K562 (cell line): ENCODE measurements at regions not wholly inside any gene's neighbourhood (a gene's known extent, or its start where the extent isn't known, plus 50 kb on each side); places are given as distances from the start of the nearest gene placed in this dataset.

Experiments used
- ATAC-seq: fragments of 200-7000 bp; cut with Tn5 transposase; 3 replicates; pipeline ENCODE4 v1.9.1; 2020; ENCODE audit warnings: moderate library complexity
- BruUV-seq: library from RNA; stranded (reverse); fragments of 400-500 nt; replicated peaks from 2 replicates; lab custom pipeline; 2021; lab: Mats Ljungman, UMichigan
- CTCF ChIA-PET: fragments of 300-600 bp; formaldehyde crosslinking; extraction: SDS; loops from one replicate; lab custom pipeline; 2021; ENCODE audit warnings: low intra/inter-chr PET ratio; lab: Yijun Ruan, JAX
- POLR2A ChIA-PET: fragments of 300-600, 350-650 bp; sonication (Branson Sonifier 250); formaldehyde crosslinking; extraction: SDS; loops from one replicate; lab custom pipeline; 2021; ENCODE audit warnings: antibody characterized with exemption, inconsistent platforms; lab: Yijun Ruan, JAX
- DNase-seq, 4 experiments: peaks; one replicate each; pipeline versions ENCODE4 v3.0.0 to v3.0.0-alpha.2; 2011 to 2018; ENCODE audit warnings: low spot score in 3 of 4, mixed read lengths in 3 of 4; ENCODE audit errors: extremely low read depth in 1 of 4
- FAIRE-seq: peaks from 2 replicates; lab custom pipeline; 2011; peaks lifted over from hg19 to GRCh38; lab: Jason Lieb, UNC
- H2AFZ ChIP-seq: 2 replicates; pipeline ENCODE4 v1.6.0; 2011; ENCODE audit warnings: low read depth, low read length, control low read depth, inconsistent platforms
- H3K27ac ChIP-seq: fragments of 200-600 bp; 3 replicates; pipeline ENCODE4 v1.8.0; 2011; ENCODE audit warnings: low read depth, mild to moderate bottlenecking, control low read depth, inconsistent platforms, low read length, moderate library complexity, mixed read lengths; ENCODE audit errors: extremely low read depth
- H3K27me3 ChIP-seq, 2 experiments: fragments of 300-600 bp in 1 of 2; 2 replicates in 1 of 2; 3 replicates in 1 of 2; pipeline versions ENCODE4 v1.6.0 to v1.8.0; 2011; ENCODE audit warnings: inconsistent platforms in 2 of 2, low read length in 2 of 2, mild to moderate bottlenecking in 1 of 2, mixed read lengths in 1 of 2, moderate library complexity in 1 of 2; ENCODE audit not compliant: control insufficient read depth in 2 of 2, insufficient read depth in 2 of 2
- H3K36me3 ChIP-seq: fragments of 300-600 bp; 3 replicates; pipeline ENCODE4 v1.8.0; 2011; ENCODE audit warnings: mild to moderate bottlenecking, low read length, inconsistent platforms; ENCODE audit not compliant: control insufficient read depth, insufficient read depth
- H3K4me1 ChIP-seq, 2 experiments: fragments of 200-600 bp in 1 of 2; replicated peaks in 1 of 2; 2 replicates in 1 of 2; 3 replicates in 1 of 2; pipeline versions ENCODE4 v1.5.1 to v1.8.0; 2011; ENCODE audit warnings: inconsistent platforms in 2 of 2, low read length in 2 of 2, mild to moderate bottlenecking in 1 of 2, mixed read lengths in 1 of 2, moderate library complexity in 1 of 2; ENCODE audit not compliant: control insufficient read depth in 2 of 2, insufficient read depth in 2 of 2
- H3K4me2 ChIP-seq: 2 replicates; pipeline ENCODE4 v1.6.1; 2011; ENCODE audit warnings: low read length, control low read depth, inconsistent platforms, mixed read lengths; ENCODE audit not compliant: insufficient read depth
- H3K4me3 ChIP-seq: fragments of 200-600 bp; sonication (generic), shearing (Covaris generic); 2 replicates; pipeline ENCODE4 v1.5.1; 2016; ENCODE audit warnings: control low read depth, inconsistent platforms
- H3K79me2 ChIP-seq: fragments of 200-600 bp; 3 replicates; pipeline ENCODE4 v1.8.0; 2011; ENCODE audit warnings: low read length, inconsistent platforms; ENCODE audit not compliant: control insufficient read depth, insufficient read depth
- H3K9ac ChIP-seq, 2 experiments: 2 replicates each; pipeline versions ENCODE4 v1.6.0 to v1.6.1; 2011; ENCODE audit warnings: low read depth in 2 of 2, low read length in 2 of 2, control low read depth in 1 of 2, inconsistent platforms in 1 of 2, mild to moderate bottlenecking in 1 of 2, mixed read lengths in 1 of 2; ENCODE audit not compliant: insufficient read depth in 1 of 2
- H3K9me1 ChIP-seq: one replicate; pipeline ENCODE4 v1.6.0; 2011; ENCODE audit warnings: inconsistent platforms, mild to moderate bottlenecking, low read length, moderate library complexity; ENCODE audit not compliant: control insufficient read depth, insufficient read depth
- H3K9me3 ChIP-seq: replicated peaks from 2 replicates; pipeline ENCODE4 v1.5.1; 2011; ENCODE audit warnings: low read depth, low read length, inconsistent platforms; ENCODE audit not compliant: control insufficient read depth, insufficient read depth
- H4K20me1 ChIP-seq: replicated peaks from 2 replicates; pipeline ENCODE4 v1.6.1; 2011; ENCODE audit warnings: low read length, inconsistent platforms, mixed read lengths; ENCODE audit not compliant: control insufficient read depth, insufficient read depth
- CHD1 ChIP-seq: fragments of 200-600 bp; sonication (generic); IDR thresholded peaks from one replicate; pipeline ENCODE4 v1.6.1; 2012; ENCODE audit warnings: mild to moderate bottlenecking, moderate library complexity, low read length, inconsistent platforms
- FOSL1 ChIP-seq: fragments of 200-800 bp; sonication (Bioruptor generic); conservative IDR thresholded peaks from 2 replicates; pipeline ENCODE4 v1.6.1; 2016; ENCODE audit warnings: missing genetic modification characterization, missing compliant biosample characterization
- HSF4 ChIP-seq: fragments of 250-450 bp; sonication (Bioruptor Pico); IDR thresholded peaks from 2 replicates; pipeline ENCODE4 v2.1.2; 2022; ENCODE audit warnings: mild to moderate bottlenecking, moderate library complexity, borderline replicate concordance
- MTA3 ChIP-seq: fragments of 450-650 bp; formaldehyde crosslinking; IDR thresholded peaks from 2 replicates; pipeline ENCODE4 v1.6.1; 2017; ENCODE audit warnings: mild to moderate bottlenecking, borderline replicate concordance
- POLR2A ChIP-seq: fragments of 450-650 bp; conservative IDR thresholded peaks from 2 replicates; pipeline ENCODE4 v1.6.1; 2016
- PTBP1 ChIP-seq: fragments of 200-400 bp; formaldehyde crosslinking; IDR thresholded peaks from 2 replicates; pipeline ENCODE4 v1.6.1; 2017; ENCODE audit warnings: low read depth, low read length
- SIX5 ChIP-seq, 2 experiments: IDR thresholded peaks; 2 replicates each; pipeline ENCODE4 v1.6.1; 2011; ENCODE audit warnings: low read length in 2 of 2, borderline replicate concordance in 1 of 2, low read depth in 1 of 2, mild to moderate bottlenecking in 1 of 2, moderate library complexity in 1 of 2; ENCODE audit not compliant: insufficient read depth in 1 of 2
- TEAD4 ChIP-seq, 2 experiments: sonication (generic) in 1 of 2; formaldehyde crosslinking in 1 of 2; IDR thresholded peaks; 2 replicates each; pipeline versions ENCODE4 v1.6.1 to v1.8.0; 2012 to 2022; ENCODE audit warnings: borderline replicate concordance in 1 of 2, inconsistent platforms in 1 of 2, low read length in 1 of 2, mild to moderate bottlenecking in 1 of 2, missing genetic modification reagents in 1 of 2
- YBX1 ChIP-seq: fragments of 450-650 bp; IDR thresholded peaks from 2 replicates; pipeline ENCODE4 v1.7.1; 2016; ENCODE audit warnings: mild to moderate bottlenecking
- ZKSCAN1 ChIP-seq: fragments of 150-350 bp; IDR thresholded peaks from 2 replicates; pipeline ENCODE4 v1.6.1; 2016; ENCODE audit warnings: low read depth, low read length
- ZNF764 ChIP-seq: fragments of 250-450 bp; sonication (Bioruptor Pico); IDR thresholded peaks from 2 replicates; pipeline ENCODE4 v1.4.0; 2020; ENCODE audit warnings: low read depth, mild to moderate bottlenecking, moderate library complexity
- WGBS: fragments of 100-300 bp; shearing (Covaris generic); methylation state at CpG from one replicate; pipeline ENCODE4 v1.1.6; 2016; ENCODE audit warnings: low coverage, mixed read lengths; ENCODE audit not compliant: insufficient coverage; ENCODE audit errors: missing lambda C conversion rate; 5-methylcytosine and 5-hydroxymethylcytosine counted together
- in situ Hi-C: fragments of 300-500 bp; cut with MboI; formaldehyde crosslinking; loops from 4 replicates; pipeline ENCODE4 v1.15.0; 2018; ENCODE audit warnings: inconsistent platforms, mixed read lengths
- intact Hi-C: fragments of 100-400 bp; cut with micrococcal nuclease; formaldehyde crosslinking; loops from 2 replicates; pipeline ENCODE4 v1.14.2; 2022
- TF ChIP-seq, protein P1 (sequence below): fragments of 450-650 bp; formaldehyde crosslinking; IDR thresholded peaks from 2 replicates; pipeline ENCODE4 v1.4.0; 2020; ENCODE audit warnings: mild to moderate bottlenecking, moderate library complexity

GRCh38 chr2:19686439-19686838 lies 215.3 kb downstream of the TTC32 start (continued):
- no peak for TF ChIP-seq MTA3
- TF ChIP-seq POLR2A: no peak
- no peak for TF ChIP-seq FOSL1 (tag)
- TF ChIP-seq HSF4: no peak

- in situ Hi-C loops: no loop called here
These were observed 216.1 kb downstream of the TTC32 start for GRCh38 chr2:19685731-19686130.

More at GRCh38 chr2:19685731-19686130, 216.1 kb downstream of the TTC32 start:
- 0% methylated on average over 1 of the region's 1 CpG for WGBS
- FAIRE-seq: no peak
- POLR2A ChIA-PET: no interaction called here
- Histone ChIP-seq H4K20me1 (no peaks in the 10 kb centered on the region), H2AFZ (no peak overlapping the region), H3K36me3 (no peaks in the 10 kb centered on the region), H3K4me3 (no peak overlapping the region), H3K9me1 (no peaks in the 10 kb centered on the region), H3K9me3 (no peaks in the 10 kb centered on the region), H3K9ac (no peak overlapping the region)
- ATAC-seq: no peak
- DNase-seq: no peak
- TF ChIP-seq SIX5 (IDR thresholded peaks at IDR 0.05; ENCODE audit: borderline replicate concordance in 1 of 2, insufficient read depth in 1 of 2, low read depth in 1 of 2, low read length in 2 of 2): no peak
- no peak for TF ChIP-seq YBX1
- no peak for TF ChIP-seq CHD1
- no peak for TF ChIP-seq ZKSCAN1
- TF ChIP-seq TEAD4 (IDR thresholded peaks at IDR 0.05; ENCODE audit: low read length): no peak
- no peak for TF ChIP-seq TEAD4 (CRISPR knock-in tag; IDR thresholded peaks at IDR 0.05; ENCODE audit: borderline replicate concordance)
- no peak for TF ChIP-seq PTBP1
- TF ChIP-seq, protein P1, sequence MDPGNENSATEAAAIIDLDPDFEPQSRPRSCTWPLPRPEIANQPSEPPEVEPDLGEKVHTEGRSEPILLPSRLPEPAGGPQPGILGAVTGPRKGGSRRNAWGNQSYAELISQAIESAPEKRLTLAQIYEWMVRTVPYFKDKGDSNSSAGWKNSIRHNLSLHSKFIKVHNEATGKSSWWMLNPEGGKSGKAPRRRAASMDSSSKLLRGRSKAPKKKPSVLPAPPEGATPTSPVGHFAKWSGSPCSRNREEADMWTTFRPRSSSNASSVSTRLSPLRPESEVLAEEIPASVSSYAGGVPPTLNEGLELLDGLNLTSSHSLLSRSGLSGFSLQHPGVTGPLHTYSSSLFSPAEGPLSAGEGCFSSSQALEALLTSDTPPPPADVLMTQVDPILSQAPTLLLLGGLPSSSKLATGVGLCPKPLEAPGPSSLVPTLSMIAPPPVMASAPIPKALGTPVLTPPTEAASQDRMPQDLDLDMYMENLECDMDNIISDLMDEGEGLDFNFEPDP (CRISPR knock-in tag): no peak
- TF ChIP-seq ZNF764 (CRISPR knock-in tag): no peak
- TF ChIP-seq, all 486 proteins: peak for 0
- no peaks in the 10 kb centered on the region for H3K27me3 ChIP-seq
- no peak overlapping the region for H3K27ac ChIP-seq
- intact Hi-C loops: no loop called here
- H3K4me1 ChIP-seq: no peaks in the 10 kb centered on the region
- no peaks in the 10 kb centered on the region for H3K79me2 ChIP-seq
- no TSS peak for BruUV-seq
- no peak overlapping the region for H3K4me2 ChIP-seq
- CTCF ChIA-PET: no interaction called here
